Loucy (cell line): ENCODE measurements at regions not wholly inside any gene's neighbourhood (a gene's known extent, or its start where the extent isn't known, plus 50 kb on each side); places are given as distances from the start of the nearest gene placed in this dataset.

Experiments used
- H2AFZ ChIP-seq: fragments of 200-600 bp; sonication (generic); 2 replicates; pipeline ENCODE4 v1.6.0; 2016; ENCODE audit warnings: antibody characterized with exemption, mild to moderate bottlenecking, low read length, moderate library complexity
- H3F3A ChIP-seq: fragments of 200-600 bp; 2 replicates; pipeline ENCODE4 v1.6.0; 2016; ENCODE audit warnings: antibody characterized with exemption, low read depth, mild to moderate bottlenecking
- H3K27me3 ChIP-seq: fragments of 200-600 bp; sonication (generic); 2 replicates; pipeline ENCODE4 v1.6.1; 2014; ENCODE audit warnings: low read length, mild to moderate bottlenecking; ENCODE audit not compliant: insufficient read depth, poor library complexity, severe bottlenecking
- H3K36me3 ChIP-seq: fragments of 200-600 bp; sonication (generic); 2 replicates; pipeline ENCODE4 v1.6.1; 2016; ENCODE audit warnings: low read length; ENCODE audit not compliant: insufficient read depth
- H3K4me1 ChIP-seq: fragments of 200-600 bp; sonication (generic); 2 replicates; pipeline ENCODE4 v1.5.1; 2014; ENCODE audit warnings: low read length, mild to moderate bottlenecking; ENCODE audit not compliant: insufficient read depth, poor library complexity, severe bottlenecking
- H3K4me2 ChIP-seq: fragments of 200-600 bp; sonication (generic); 2 replicates; pipeline ENCODE4 v1.6.0; 2014; ENCODE audit warnings: antibody characterized with exemption, low read length, low read depth, mild to moderate bottlenecking; ENCODE audit not compliant: poor library complexity, severe bottlenecking
- H3K4me3 ChIP-seq: fragments of 200-600 bp; sonication (generic); 2 replicates; pipeline ENCODE4 v1.5.1; 2014; ENCODE audit warnings: low read length, mild to moderate bottlenecking, mixed read lengths; ENCODE audit not compliant: poor library complexity, severe bottlenecking
- H3K79me2 ChIP-seq: fragments of 200-600 bp; sonication (generic); 2 replicates; pipeline ENCODE4 v1.6.1; 2014; ENCODE audit warnings: low read length; ENCODE audit not compliant: insufficient read depth
- H3K9ac ChIP-seq: fragments of 200-600 bp; sonication (generic); 2 replicates; pipeline ENCODE4 v1.6.0; 2014; ENCODE audit warnings: mild to moderate bottlenecking, low read depth, low read length, moderate library complexity; ENCODE audit not compliant: poor library complexity, severe bottlenecking
- H3K9me2 ChIP-seq: fragments of 200-600 bp; sonication (generic); replicated peaks from 2 replicates; pipeline ENCODE4 v1.6.1; 2016; ENCODE audit warnings: low read depth, low read length, mixed read lengths
- H3K9me3 ChIP-seq: fragments of 200-600 bp; sonication (generic); 2 replicates; pipeline ENCODE4 v1.6.1; 2014; ENCODE audit warnings: mild to moderate bottlenecking, antibody characterized with exemption, low read length, low read depth; ENCODE audit not compliant: insufficient read depth
- H4K20me1 ChIP-seq: fragments of 200-600 bp; sonication (generic); 2 replicates; pipeline ENCODE4 v1.6.0; 2014; ENCODE audit warnings: antibody characterized with exemption, low read length, mild to moderate bottlenecking; ENCODE audit not compliant: insufficient read depth, poor library complexity, severe bottlenecking
- EZH2phosphoT487 ChIP-seq: fragments of 200-600 bp; IDR thresholded peaks from 2 replicates; pipeline ENCODE4 v1.6.1; 2018; ENCODE audit warnings: antibody characterized with exemption, mild to moderate bottlenecking, moderate library complexity, borderline replicate concordance
- TF ChIP-seq, protein P1 (sequence below): fragments of 200-600 bp; sonication (generic); conservative IDR thresholded peaks from 2 replicates; pipeline ENCODE4 v1.5.1; 2014; ENCODE audit warnings: mild to moderate bottlenecking, antibody characterized with exemption, low read length

DNA sequence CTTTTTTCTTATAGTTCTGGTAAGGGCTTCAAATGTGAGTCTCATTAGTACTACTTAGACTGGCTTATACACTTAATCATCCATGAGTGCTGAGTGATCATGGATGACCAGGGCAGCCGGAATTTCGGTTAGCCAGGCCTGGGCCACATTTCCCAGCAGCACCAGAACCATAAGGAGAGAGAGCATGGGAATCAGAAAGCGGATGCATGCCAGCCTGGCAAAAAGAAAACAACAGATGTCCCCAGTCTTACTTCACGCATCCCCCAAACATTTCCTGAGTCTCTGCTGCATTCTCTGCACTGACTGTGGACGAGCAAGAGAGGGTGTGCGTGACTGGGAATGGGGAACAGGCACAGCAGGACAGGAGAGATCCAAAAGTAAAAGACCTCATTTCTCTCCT lies 371.1 kb upstream of the ZNF608 start:
- Histone ChIP-seq H3K4me2 (no peak overlapping the region), H3K4me3 (no peak overlapping the region), H3K79me2 (no peaks in the 10 kb centered on the region), H3K36me3 (no peaks in the 10 kb centered on the region), H3K9ac (no peak overlapping the region), H2AFZ (no peak overlapping the region), H3K4me1 (no peaks in the 10 kb centered on the region), H3K9me2 (no peaks in the 10 kb centered on the region), H4K20me1 (no peaks in the 10 kb centered on the region), H3F3A (no peaks in the 10 kb centered on the region), H3K9me3 (no peaks in the 10 kb centered on the region), H3K27me3 (no peaks in the 10 kb centered on the region)
- no peak for TF ChIP-seq EZH2phosphoT487
- TF ChIP-seq, protein P1, sequence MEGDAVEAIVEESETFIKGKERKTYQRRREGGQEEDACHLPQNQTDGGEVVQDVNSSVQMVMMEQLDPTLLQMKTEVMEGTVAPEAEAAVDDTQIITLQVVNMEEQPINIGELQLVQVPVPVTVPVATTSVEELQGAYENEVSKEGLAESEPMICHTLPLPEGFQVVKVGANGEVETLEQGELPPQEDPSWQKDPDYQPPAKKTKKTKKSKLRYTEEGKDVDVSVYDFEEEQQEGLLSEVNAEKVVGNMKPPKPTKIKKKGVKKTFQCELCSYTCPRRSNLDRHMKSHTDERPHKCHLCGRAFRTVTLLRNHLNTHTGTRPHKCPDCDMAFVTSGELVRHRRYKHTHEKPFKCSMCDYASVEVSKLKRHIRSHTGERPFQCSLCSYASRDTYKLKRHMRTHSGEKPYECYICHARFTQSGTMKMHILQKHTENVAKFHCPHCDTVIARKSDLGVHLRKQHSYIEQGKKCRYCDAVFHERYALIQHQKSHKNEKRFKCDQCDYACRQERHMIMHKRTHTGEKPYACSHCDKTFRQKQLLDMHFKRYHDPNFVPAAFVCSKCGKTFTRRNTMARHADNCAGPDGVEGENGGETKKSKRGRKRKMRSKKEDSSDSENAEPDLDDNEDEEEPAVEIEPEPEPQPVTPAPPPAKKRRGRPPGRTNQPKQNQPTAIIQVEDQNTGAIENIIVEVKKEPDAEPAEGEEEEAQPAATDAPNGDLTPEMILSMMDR = no peak

DNA sequence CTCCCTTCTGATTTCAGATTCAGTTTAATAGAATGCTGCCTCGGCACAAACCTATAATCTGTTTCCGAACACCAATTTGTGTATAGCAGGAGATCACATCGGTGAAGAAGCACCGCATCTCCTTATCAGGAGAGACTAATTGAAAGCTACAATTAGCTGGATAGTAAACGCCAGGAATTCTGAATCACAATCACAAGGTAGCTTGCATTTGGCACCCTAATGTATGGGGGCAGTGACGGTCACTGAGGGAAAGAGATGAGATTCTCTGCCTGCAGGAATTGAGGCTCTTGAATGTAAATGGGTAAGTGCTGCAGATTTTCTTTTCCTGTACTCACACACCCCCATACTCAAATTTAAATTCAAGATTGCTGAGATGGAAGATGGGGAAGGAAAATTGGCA lies 373.6 kb upstream of the ZNF608 start:
- H3F3A ChIP-seq = no peaks in the 10 kb centered on the region
- TF ChIP-seq, protein P1 = no peak
- no peak for TF ChIP-seq EZH2phosphoT487
- H4K20me1 ChIP-seq = no peaks in the 10 kb centered on the region
- no peak overlapping the region for H3K4me2 ChIP-seq
- no peak overlapping the region for H3K4me3 ChIP-seq
- no peaks in the 10 kb centered on the region for H3K4me1 ChIP-seq
- no peaks in the 10 kb centered on the region for H3K27me3 ChIP-seq
- no peaks in the 10 kb centered on the region for H3K36me3 ChIP-seq
- H2AFZ ChIP-seq = no peak overlapping the region
- no peaks in the 10 kb centered on the region for H3K79me2 ChIP-seq
- no peaks in the 10 kb centered on the region for H3K9me3 ChIP-seq
- H3K9me2 ChIP-seq = no peaks in the 10 kb centered on the region
- no peak overlapping the region for H3K9ac ChIP-seq

DNA sequence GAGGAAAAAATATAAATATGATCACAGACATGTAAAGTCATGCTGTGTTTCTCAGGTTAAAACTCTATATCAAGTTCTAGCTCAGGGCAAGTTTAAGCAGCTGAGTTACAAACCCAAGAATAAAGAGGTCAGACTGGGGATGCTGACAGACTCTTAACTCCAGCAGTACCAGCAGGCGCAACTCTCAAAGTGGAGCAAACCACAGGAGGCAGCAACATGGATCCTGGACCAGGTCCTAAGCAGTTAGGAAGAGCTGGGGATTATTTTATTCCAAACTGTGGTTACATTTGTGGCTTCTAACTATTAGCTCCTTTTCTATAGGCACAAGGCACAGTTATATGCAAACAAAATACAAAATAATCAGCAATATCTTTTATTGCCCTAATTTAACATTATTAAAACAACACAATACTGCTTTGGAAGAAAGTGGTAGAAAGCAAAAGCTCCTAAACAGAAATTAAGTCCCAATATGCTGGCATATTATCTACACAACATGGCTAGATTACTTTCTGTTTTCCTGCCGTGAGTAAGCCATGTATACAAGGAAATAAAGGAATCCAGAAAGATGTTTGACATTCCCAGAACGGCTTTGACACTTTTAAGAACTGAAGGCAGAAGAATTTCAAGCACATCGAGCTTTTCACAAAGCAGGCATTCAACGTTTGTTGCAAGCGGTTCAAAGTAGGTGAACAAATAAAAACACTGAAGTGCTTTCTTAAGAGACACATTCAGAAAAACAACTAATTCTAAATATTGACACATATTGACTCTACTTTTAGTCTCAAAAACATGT lies 378.8 kb upstream of the ZNF608 start:
- no peaks in the 10 kb centered on the region for H3K9me3 ChIP-seq
- H3K27me3 ChIP-seq = no peaks in the 10 kb centered on the region
- H4K20me1 ChIP-seq = no peaks in the 10 kb centered on the region
- H3K4me2 ChIP-seq = no peak overlapping the region
- H3K4me1 ChIP-seq = no peaks in the 10 kb centered on the region
- no peak overlapping the region for H3K9ac ChIP-seq
- H3K79me2 ChIP-seq = no peaks in the 10 kb centered on the region
- H3K36me3 ChIP-seq = no peaks in the 10 kb centered on the region
- TF ChIP-seq, protein P1 = no peak
- TF ChIP-seq EZH2phosphoT487 = no peak
- no peak overlapping the region for H3K4me3 ChIP-seq
- no peak overlapping the region for H2AFZ ChIP-seq
- no peaks in the 10 kb centered on the region for H3F3A ChIP-seq
- H3K9me2 ChIP-seq = no peaks in the 10 kb centered on the region
